ENCODE measurements at regions not wholly inside any gene's neighbourhood (a gene's known extent, or its start where the extent isn't known, plus 50 kb on each side); places are given as distances from the start of the nearest gene placed in this dataset.

- TF ChIP-seq, protein P1, sequence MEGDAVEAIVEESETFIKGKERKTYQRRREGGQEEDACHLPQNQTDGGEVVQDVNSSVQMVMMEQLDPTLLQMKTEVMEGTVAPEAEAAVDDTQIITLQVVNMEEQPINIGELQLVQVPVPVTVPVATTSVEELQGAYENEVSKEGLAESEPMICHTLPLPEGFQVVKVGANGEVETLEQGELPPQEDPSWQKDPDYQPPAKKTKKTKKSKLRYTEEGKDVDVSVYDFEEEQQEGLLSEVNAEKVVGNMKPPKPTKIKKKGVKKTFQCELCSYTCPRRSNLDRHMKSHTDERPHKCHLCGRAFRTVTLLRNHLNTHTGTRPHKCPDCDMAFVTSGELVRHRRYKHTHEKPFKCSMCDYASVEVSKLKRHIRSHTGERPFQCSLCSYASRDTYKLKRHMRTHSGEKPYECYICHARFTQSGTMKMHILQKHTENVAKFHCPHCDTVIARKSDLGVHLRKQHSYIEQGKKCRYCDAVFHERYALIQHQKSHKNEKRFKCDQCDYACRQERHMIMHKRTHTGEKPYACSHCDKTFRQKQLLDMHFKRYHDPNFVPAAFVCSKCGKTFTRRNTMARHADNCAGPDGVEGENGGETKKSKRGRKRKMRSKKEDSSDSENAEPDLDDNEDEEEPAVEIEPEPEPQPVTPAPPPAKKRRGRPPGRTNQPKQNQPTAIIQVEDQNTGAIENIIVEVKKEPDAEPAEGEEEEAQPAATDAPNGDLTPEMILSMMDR (IDR thresholded peaks at IDR 0.05; ENCODE audit: low read length) = no peak
- no peak for TF ChIP-seq EZH2 (optimal IDR thresholded peaks at IDR 0.05; ENCODE audit: low read depth, low read length)
These were observed 118.9 kb upstream of the ZC3H11B start for GRCh38 chr1:219731771-219732170.

All from MM.1S (cell line).